T-helper 1 cell treated with Interleukin-12 subunit alpha and Interleukin-12 subunit beta and Interleukin-4 antibody, amounts not matched to agents 30 μg/mL and 1 μg/mL, for 36 hours (primary cell): ENCODE measurements at regions not wholly inside any gene's neighbourhood (a gene's known extent, or its start where the extent isn't known, plus 50 kb on each side); places are given as distances from the start of the nearest gene placed in this dataset.

Source experiments
- H3K27ac Mint-ChIP-seq: one replicate; pipeline ENCODE4 v1.8.0; 2021; ENCODE audit warnings: mild to moderate bottlenecking, mixed read lengths
- H3K27me3 Mint-ChIP-seq: one replicate; pipeline ENCODE4 v1.8.0; 2021; ENCODE audit warnings: low read depth, mixed read lengths
- H3K36me3 Mint-ChIP-seq: one replicate; pipeline ENCODE4 v1.8.0; 2021; ENCODE audit warnings: low read depth, mixed read lengths
- H3K4me1 Mint-ChIP-seq: one replicate; pipeline ENCODE4 v1.8.0; 2021; ENCODE audit warnings: low read depth, mixed read lengths
- H3K4me3 Mint-ChIP-seq: one replicate; pipeline ENCODE4 v1.8.0; 2021; ENCODE audit warnings: mild to moderate bottlenecking, moderate library complexity, mixed read lengths
- H3K9me3 Mint-ChIP-seq: one replicate; pipeline ENCODE4 v1.8.0; 2021; ENCODE audit warnings: mixed read lengths

- no peaks in the 10 kb centered on the region for H3K9me3 Mint-ChIP-seq
- H3K4me3 Mint-ChIP-seq: no peak overlapping the region
Observed at GRCh38 chr2:226589043-226589442, 210.6 kb downstream of the IRS1 start.

GRCh38 chr2:226585130-226585561 is 214.5 kb downstream of the IRS1 start:
- Mint-ChIP-seq H3K9me3 (no peaks in the 10 kb centered on the region), H3K27ac (no peak overlapping the region), H3K4me3 (no peak overlapping the region), H3K27me3 (peaks cover 37% of the 10 kb centered on the region), H3K36me3 (peaks cover 2% of the 10 kb centered on the region), H3K4me1 (no peaks in the 10 kb centered on the region)

More at GRCh38 chr2:226589043-226589442, 210.6 kb downstream of the IRS1 start:
- Mint-ChIP-seq H3K36me3 (no peaks in the 10 kb centered on the region), H3K27me3 (peaks cover 15% of the 10 kb centered on the region), H3K27ac (no peak overlapping the region), H3K4me1 (no peaks in the 10 kb centered on the region)

- Mint-ChIP-seq H3K27ac (no peak overlapping the region), H3K4me3 (no peak overlapping the region), H3K4me1 (no peaks in the 10 kb centered on the region), H3K36me3 (peaks cover 2% of the 10 kb centered on the region), H3K9me3 (no peaks in the 10 kb centered on the region), H3K27me3 (peaks cover 37% of the 10 kb centered on the region)
Observed at GRCh38 chr2:226584518-226585055, 215.0 kb downstream of the IRS1 start.

GRCh38 chr2:226583715-226584114 is 215.9 kb downstream of the IRS1 start:
- Mint-ChIP-seq H3K27ac (no peak overlapping the region), H3K4me1 (no peaks in the 10 kb centered on the region), H3K27me3 (peaks cover 37% of the 10 kb centered on the region), H3K36me3 (peaks cover 2% of the 10 kb centered on the region), H3K4me3 (no peak overlapping the region), H3K9me3 (no peaks in the 10 kb centered on the region)

- peaks cover 36% of the 10 kb centered on the region for H3K27me3 Mint-ChIP-seq
- H3K4me1 Mint-ChIP-seq: no peaks in the 10 kb centered on the region
- H3K36me3 Mint-ChIP-seq: peaks cover 2% of the 10 kb centered on the region
- no peak overlapping the region for H3K4me3 Mint-ChIP-seq
- no peaks in the 10 kb centered on the region for H3K9me3 Mint-ChIP-seq
- H3K27ac Mint-ChIP-seq: no peak overlapping the region
Observed at GRCh38 chr2:226581661-226582060, 218.0 kb downstream of the IRS1 start.

- Mint-ChIP-seq H3K27me3 (peaks cover 29% of the 10 kb centered on the region), H3K36me3 (peaks cover 2% of the 10 kb centered on the region), H3K4me3 (no peak overlapping the region), H3K4me1 (no peaks in the 10 kb centered on the region), H3K27ac (no peak overlapping the region), H3K9me3 (no peaks in the 10 kb centered on the region)
Observed at GRCh38 chr2:226581004-226581403, 218.6 kb downstream of the IRS1 start.

GRCh38 chr2:226580403-226580802 is 219.2 kb downstream of the IRS1 start:
- Mint-ChIP-seq H3K27ac (no peak overlapping the region), H3K27me3 (peaks cover 27% of the 10 kb centered on the region), H3K9me3 (no peaks in the 10 kb centered on the region), H3K36me3 (peaks cover 2% of the 10 kb centered on the region), H3K4me1 (no peaks in the 10 kb centered on the region), H3K4me3 (no peak overlapping the region)

GRCh38 chr2:226579519-226579918 is 220.1 kb downstream of the IRS1 start:
- Mint-ChIP-seq H3K9me3 (no peaks in the 10 kb centered on the region), H3K4me1 (no peaks in the 10 kb centered on the region)

GRCh38 chr2:226578879-226579278 is 220.7 kb downstream of the IRS1 start:
- Mint-ChIP-seq H3K9me3 (no peaks in the 10 kb centered on the region), H3K27ac (no peak overlapping the region), H3K27me3 (peaks cover 22% of the 10 kb centered on the region), H3K36me3 (peaks cover 2% of the 10 kb centered on the region), H3K4me3 (no peak overlapping the region), H3K4me1 (no peaks in the 10 kb centered on the region)

More at GRCh38 chr2:226579519-226579918, 220.1 kb downstream of the IRS1 start:
- no peak overlapping the region for H3K4me3 Mint-ChIP-seq
- H3K27me3 Mint-ChIP-seq: peaks cover 22% of the 10 kb centered on the region
- H3K36me3 Mint-ChIP-seq: peaks cover 2% of the 10 kb centered on the region
- no peak overlapping the region for H3K27ac Mint-ChIP-seq

- Mint-ChIP-seq H3K27me3 (peaks cover 20% of the 10 kb centered on the region), H3K9me3 (peaks cover 2% of the 10 kb centered on the region), H3K27ac (no peak overlapping the region), H3K4me3 (no peak overlapping the region), H3K36me3 (peaks cover 1% of the 10 kb centered on the region), H3K4me1 (no peaks in the 10 kb centered on the region)
Observed at GRCh38 chr2:226578373-226578772, 221.2 kb downstream of the IRS1 start.

GRCh38 chr2:226575928-226576327 is 223.7 kb downstream of the IRS1 start:
- Mint-ChIP-seq H3K9me3 (peaks cover 2% of the 10 kb centered on the region), H3K36me3 (no peaks in the 10 kb centered on the region), H3K27ac (no peak overlapping the region), H3K4me1 (no peaks in the 10 kb centered on the region), H3K27me3 (peaks cover under 1% of the 10 kb centered on the region), H3K4me3 (no peak overlapping the region)

GRCh38 chr2:226573158-226573557 is 226.5 kb downstream of the IRS1 start:
- Mint-ChIP-seq H3K36me3 (no peaks in the 10 kb centered on the region), H3K27ac (no peak overlapping the region), H3K9me3 (peaks cover 2% of the 10 kb centered on the region), H3K4me3 (no peak overlapping the region), H3K27me3 (peaks cover 11% of the 10 kb centered on the region), H3K4me1 (no peaks in the 10 kb centered on the region)

GRCh38 chr2:226564667-226565066 is 235.0 kb downstream of the IRS1 start:
- H3K27me3 Mint-ChIP-seq: peaks cover 43% of the 10 kb centered on the region
- no peak overlapping the region for H3K27ac Mint-ChIP-seq
- H3K9me3 Mint-ChIP-seq: no peaks in the 10 kb centered on the region
- no peaks in the 10 kb centered on the region for H3K36me3 Mint-ChIP-seq
- no peaks in the 10 kb centered on the region for H3K4me1 Mint-ChIP-seq
- no peak overlapping the region for H3K4me3 Mint-ChIP-seq

GRCh38 chr2:226561962-226562361 is 237.7 kb downstream of the IRS1 start:
- Mint-ChIP-seq H3K9me3 (no peaks in the 10 kb centered on the region), H3K27me3 (peaks cover 36% of the 10 kb centered on the region), H3K4me3 (no peak overlapping the region), H3K4me1 (no peaks in the 10 kb centered on the region), H3K36me3 (no peaks in the 10 kb centered on the region), H3K27ac (no peak overlapping the region)

- Mint-ChIP-seq H3K27ac (no peak overlapping the region), H3K4me3 (no peak overlapping the region), H3K9me3 (no peaks in the 10 kb centered on the region), H3K36me3 (no peaks in the 10 kb centered on the region), H3K4me1 (no peaks in the 10 kb centered on the region), H3K27me3 (peaks cover 43% of the 10 kb centered on the region)
Observed at GRCh38 chr2:226560325-226560724, 239.3 kb downstream of the IRS1 start.

- H3K4me3 Mint-ChIP-seq: no peak overlapping the region
- no peaks in the 10 kb centered on the region for H3K4me1 Mint-ChIP-seq
- no peaks in the 10 kb centered on the region for H3K36me3 Mint-ChIP-seq
- peaks cover 38% of the 10 kb centered on the region for H3K27me3 Mint-ChIP-seq
- no peaks in the 10 kb centered on the region for H3K9me3 Mint-ChIP-seq
- no peak overlapping the region for H3K27ac Mint-ChIP-seq
Observed at GRCh38 chr2:226559536-226559935, 240.1 kb downstream of the IRS1 start.
